Parathyroid adenoma (tissue), 2 donors: ENCODE measurements at regions not wholly inside any gene's neighbourhood (a gene's known extent, or its start where the extent isn't known, plus 50 kb on each side); places are given as distances from the start of the nearest gene placed in this dataset.
A peak's percentile ranks its signal among the peaks of the same experiment; 100 is the strongest.

ENCODE experiments used
- H2AFZ ChIP-seq: fragments of 300-600 bp; sonication (generic); one replicate; pipeline ENCODE4 v1.7.0; 2017; ENCODE audit warnings: antibody characterized with exemption, mild to moderate bottlenecking
- H3K27ac ChIP-seq: fragments of 300-600 bp; sonication (generic); one replicate; pipeline ENCODE4 v1.7.0; 2017
- H3K27me3 ChIP-seq: fragments of 300-600 bp; sonication (generic); one replicate; pipeline ENCODE4 v1.7.0; 2017; ENCODE audit warnings: low read length; ENCODE audit not compliant: control insufficient read depth, insufficient read depth
- H3K36me3 ChIP-seq: fragments of 300-600 bp; sonication (generic); one replicate; pipeline ENCODE4 v1.7.0; 2017; ENCODE audit warnings: low read length; ENCODE audit not compliant: control insufficient read depth, insufficient read depth
- H3K4me1 ChIP-seq: fragments of 300-600 bp; sonication (generic); one replicate; pipeline ENCODE4 v1.7.0; 2017; ENCODE audit warnings: control low read depth
- H3K4me2 ChIP-seq: fragments of 300-600 bp; sonication (generic); one replicate; pipeline ENCODE4 v1.7.0; 2017; ENCODE audit warnings: low read length
- H3K4me3 ChIP-seq: fragments of 300-600 bp; sonication (generic); one replicate; pipeline ENCODE4 v1.7.0; 2017; ENCODE audit warnings: low read depth, low read length
- H3K79me2 ChIP-seq: fragments of 300-600 bp; sonication (generic); one replicate; pipeline ENCODE4 v1.7.0; 2017; ENCODE audit warnings: control low read depth
- H3K9ac ChIP-seq: fragments of 300-600 bp; sonication (generic); one replicate; pipeline ENCODE4 v1.7.0; 2017; ENCODE audit warnings: mild to moderate bottlenecking
- H3K9me3 ChIP-seq: fragments of 300-600 bp; sonication (generic); one replicate; pipeline ENCODE4 v1.7.0; 2017; ENCODE audit warnings: low read length; ENCODE audit not compliant: control insufficient read depth
- CTCF ChIP-seq: fragments of 300-600 bp; sonication (generic); IDR thresholded peaks from one replicate; pipeline ENCODE4 v1.7.0; 2017; ENCODE audit warnings: antibody characterized with exemption, mild to moderate bottlenecking
- donor health status: primary hyperparathyroidism.

- Histone ChIP-seq H3K9ac (no peak overlapping the region), H3K4me3 (no peak overlapping the region), H3K9me3 (no peaks in the 10 kb centered on the region), H2AFZ (no peak overlapping the region), H3K79me2 (no peaks in the 10 kb centered on the region), H3K27me3 (no peaks in the 10 kb centered on the region), H3K36me3 (no peaks in the 10 kb centered on the region), H3K4me2 (no peak overlapping the region), H3K27ac (no peak overlapping the region), H3K4me1 (no peaks in the 10 kb centered on the region)
- TF ChIP-seq CTCF = no peak
Measured at GRCh38 chr2:133776936-133777573, 208.8 kb upstream of the NCKAP5 start.

- Histone ChIP-seq H3K4me2 (no peak overlapping the region), H3K36me3 (no peaks in the 10 kb centered on the region), H2AFZ (no peak overlapping the region), H3K9ac (no peak overlapping the region), H3K27ac (no peak overlapping the region), H3K4me1 (no peaks in the 10 kb centered on the region), H3K27me3 (no peaks in the 10 kb centered on the region), H3K4me3 (no peak overlapping the region), H3K9me3 (no peaks in the 10 kb centered on the region), H3K79me2 (no peaks in the 10 kb centered on the region)
- TF ChIP-seq CTCF = no peak
Measured at GRCh38 chr2:133777574-133777960, 209.3 kb upstream of the NCKAP5 start.

- no peaks in the 10 kb centered on the region for H3K36me3 ChIP-seq
- H3K79me2 ChIP-seq = no peaks in the 10 kb centered on the region
- no peak overlapping the region for H3K27ac ChIP-seq
- H3K4me3 ChIP-seq = no peak overlapping the region
- peak; percentile 63 for TF ChIP-seq CTCF
- H3K9ac ChIP-seq = no peak overlapping the region
- no peak overlapping the region for H3K4me2 ChIP-seq
- no peaks in the 10 kb centered on the region for H3K4me1 ChIP-seq
- no peaks in the 10 kb centered on the region for H3K9me3 ChIP-seq
- H3K27me3 ChIP-seq = no peaks in the 10 kb centered on the region
- H2AFZ ChIP-seq = no peak overlapping the region
Measured at GRCh38 chr2:133780099-133780996, 212.1 kb upstream of the NCKAP5 start.

GRCh38 chr2:133780997-133781513 is 212.8 kb upstream of the NCKAP5 start:
- no peak overlapping the region for H3K27ac ChIP-seq
- H3K9ac ChIP-seq = no peak overlapping the region
- H3K4me3 ChIP-seq = no peak overlapping the region
- no peaks in the 10 kb centered on the region for H3K27me3 ChIP-seq
- H3K36me3 ChIP-seq = no peaks in the 10 kb centered on the region
- H3K9me3 ChIP-seq = no peaks in the 10 kb centered on the region
- no peaks in the 10 kb centered on the region for H3K4me1 ChIP-seq
- no peak overlapping the region for H2AFZ ChIP-seq
- no peaks in the 10 kb centered on the region for H3K79me2 ChIP-seq
- H3K4me2 ChIP-seq = no peak overlapping the region
- TF ChIP-seq CTCF = no peak
